IMR-90 (cell line): ENCODE measurements at regions not wholly inside any gene's neighbourhood (a gene's known extent, or its start where the extent isn't known, plus 50 kb on each side); places are given as distances from the start of the nearest gene placed in this dataset.

Experiments
- ATAC-seq: fragments of 200-7000 bp; cut with Tn5 transposase; 2 replicates; pipeline ENCODE4 v1.9.1; 2020; ENCODE audit warnings: low read depth, mild to moderate bottlenecking, moderate library complexity
- BruUV-seq: library from RNA; stranded (reverse); fragments of 400-500 nt; replicated peaks from 2 replicates; lab custom pipeline; 2021; lab: Mats Ljungman, UMichigan
- CTCF ChIA-PET: fragments of 300-600 bp; formaldehyde crosslinking; extraction: SDS; loops from one replicate; lab custom pipeline; 2021; ENCODE audit warnings: antibody characterized with exemption; lab: Yijun Ruan, JAX
- POLR2A ChIA-PET: fragments of 300-600 bp; sonication (Branson Sonifier 250); formaldehyde crosslinking; loops from one replicate; lab custom pipeline; 2022; ENCODE audit warnings: antibody characterized with exemption; ENCODE audit not compliant: unreplicated experiment; lab: Charles Lee
- DNase-seq: peaks from one replicate; pipeline ENCODE4 v3.0.0; 2013
- H2AFZ ChIP-seq: replicated peaks from 2 replicates; pipeline ENCODE3; 2013; ENCODE audit warnings: low read length, mild to moderate bottlenecking; ENCODE audit not compliant: poor library complexity
- H2AK5ac ChIP-seq: 2 replicates; pipeline ENCODE4 v1.6.1; 2013; ENCODE audit warnings: low read depth, low read length, inconsistent platforms
- H2AK9ac ChIP-seq: replicated peaks from 2 replicates; pipeline ENCODE3; 2013; ENCODE audit warnings: mild to moderate bottlenecking, low read depth, low read length, moderate library complexity; ENCODE audit not compliant: poor library complexity
- H2BK120ac ChIP-seq: 2 replicates; pipeline ENCODE4 v1.6.1; 2013; ENCODE audit warnings: low read depth, low read length, inconsistent platforms
- H2BK15ac ChIP-seq: 3 replicates; pipeline ENCODE4 v1.6.1; 2013; ENCODE audit warnings: low read depth, low read length, inconsistent platforms
- H2BK20ac ChIP-seq: 2 replicates; pipeline ENCODE4 v1.6.1; 2013; ENCODE audit warnings: low read depth, mild to moderate bottlenecking, inconsistent platforms, low read length, moderate library complexity
- H2BK5ac ChIP-seq: 2 replicates; pipeline ENCODE4 v1.6.1; 2013; ENCODE audit warnings: mild to moderate bottlenecking, low read depth, low read length, inconsistent platforms; ENCODE audit not compliant: poor library complexity, severe bottlenecking
- H3K14ac ChIP-seq: replicated peaks from 2 replicates; pipeline ENCODE4 v1.6.1; 2013; ENCODE audit warnings: low read depth, low read length, inconsistent platforms
- H3K18ac ChIP-seq: 2 replicates; pipeline ENCODE4 v1.6.1; 2013; ENCODE audit warnings: low read depth, low read length, control low read depth
- H3K23ac ChIP-seq: 2 replicates; pipeline ENCODE4 v1.6.1; 2013; ENCODE audit warnings: low read depth, low read length, inconsistent platforms
- H3K27ac ChIP-seq: 2 replicates; pipeline ENCODE4 v1.5.1; 2013; ENCODE audit warnings: mild to moderate bottlenecking, control low read depth, low read length; ENCODE audit not compliant: insufficient read depth
- H3K27me3 ChIP-seq: 2 replicates; pipeline ENCODE4 v1.6.1; 2013; ENCODE audit warnings: low read length; ENCODE audit not compliant: control insufficient read depth, insufficient read depth
- H3K36me3 ChIP-seq: 2 replicates; pipeline ENCODE4 v1.6.1; 2013; ENCODE audit warnings: low read length, mixed read lengths; ENCODE audit not compliant: control insufficient read depth, insufficient read depth
- H3K4ac ChIP-seq: 2 replicates; pipeline ENCODE4 v1.6.1; 2013; ENCODE audit warnings: low read depth, low read length, inconsistent platforms
- H3K4me1 ChIP-seq: 2 replicates; pipeline ENCODE4 v1.6.1; 2013; ENCODE audit warnings: low read length, mixed read lengths; ENCODE audit not compliant: control insufficient read depth, insufficient read depth
- H3K4me2 ChIP-seq: 2 replicates; pipeline ENCODE4 v1.6.1; 2013; ENCODE audit warnings: low read depth, mild to moderate bottlenecking, control low read depth, low read length, moderate library complexity
- H3K4me3 ChIP-seq: 2 replicates; pipeline ENCODE4 v1.5.1; 2013; ENCODE audit warnings: low read depth, mild to moderate bottlenecking, control low read depth, low read length, moderate library complexity; ENCODE audit not compliant: insufficient read depth
- H3K56ac ChIP-seq: 2 replicates; pipeline ENCODE4 v1.6.1; 2013; ENCODE audit warnings: low read length, inconsistent platforms; ENCODE audit not compliant: insufficient read depth; ENCODE audit errors: extremely low read depth
- H3K79me1 ChIP-seq, 2 experiments: 2 replicates each; pipeline ENCODE4 v1.6.1; 2013; ENCODE audit warnings: low read length in 2 of 2, inconsistent platforms in 1 of 2, low read depth in 1 of 2
- H3K9ac ChIP-seq: 2 replicates; pipeline ENCODE4 v1.6.1; 2013; ENCODE audit warnings: low read depth, low read length, control low read depth
- H3K9me1 ChIP-seq: 2 replicates; pipeline ENCODE4 v1.6.1; 2013; ENCODE audit warnings: low read length, inconsistent platforms; ENCODE audit not compliant: insufficient read depth
- H3K9me3 ChIP-seq: 2 replicates; pipeline ENCODE4 v1.6.1; 2013; ENCODE audit warnings: low read length; ENCODE audit not compliant: control insufficient read depth, insufficient read depth
- H4K20me1 ChIP-seq: 2 replicates; pipeline ENCODE4 v1.6.1; 2013; ENCODE audit warnings: low read length, inconsistent platforms; ENCODE audit not compliant: insufficient read depth
- H4K5ac ChIP-seq: 2 replicates; pipeline ENCODE4 v1.6.1; 2013; ENCODE audit warnings: mild to moderate bottlenecking, low read depth, low read length, control low read depth
- H4K8ac ChIP-seq, 2 experiments: 2 replicates each; pipeline ENCODE4 v1.6.1; 2013; ENCODE audit warnings: low read depth in 2 of 2, low read length in 2 of 2, control low read depth in 1 of 2, inconsistent platforms in 1 of 2
- H4K91ac ChIP-seq: 2 replicates; pipeline ENCODE4 v1.6.1; 2013; ENCODE audit warnings: low read depth, low read length, inconsistent platforms; ENCODE audit not compliant: insufficient read depth
- BHLHE40 ChIP-seq: fragments of 150-350 bp; IDR thresholded peaks from 2 replicates; pipeline ENCODE4 v1.6.1; 2016; ENCODE audit warnings: mild to moderate bottlenecking, low read depth, low read length
- CEBPB ChIP-seq: IDR thresholded peaks from 2 replicates; pipeline ENCODE4 v1.6.1; 2012; ENCODE audit warnings: low read depth, low read length, improper control_type of control experiment
- ELK1 ChIP-seq: fragments of 150-350 bp; IDR thresholded peaks from 2 replicates; pipeline ENCODE4 v1.6.1; 2016; ENCODE audit warnings: low read depth, mild to moderate bottlenecking, low read length, moderate library complexity, borderline replicate concordance
- MAFK ChIP-seq: IDR thresholded peaks from 2 replicates; pipeline ENCODE4 v1.6.1; 2012; ENCODE audit warnings: low read depth, low read length, improper control_type of control experiment
- MAZ ChIP-seq: IDR thresholded peaks from 2 replicates; pipeline ENCODE4 v1.6.1; 2012; ENCODE audit warnings: low read depth, mild to moderate bottlenecking, low read length, improper control_type of control experiment, moderate library complexity, borderline replicate concordance
- MXI1 ChIP-seq: IDR thresholded peaks from 2 replicates; pipeline ENCODE4 v1.6.1; 2012; ENCODE audit warnings: low read depth, mild to moderate bottlenecking, low read length, moderate library complexity, borderline replicate concordance
- POLR2A ChIP-seq: IDR thresholded peaks from 2 replicates; pipeline ENCODE4 v1.6.1; 2012; ENCODE audit warnings: mild to moderate bottlenecking, low read depth, low read length
- RCOR1 ChIP-seq: IDR thresholded peaks from 2 replicates; pipeline ENCODE4 v1.6.1; 2012; ENCODE audit warnings: mild to moderate bottlenecking, low read length, improper control_type of control experiment; ENCODE audit not compliant: insufficient replicate concordance
- RFX5 ChIP-seq: IDR thresholded peaks from 2 replicates; pipeline ENCODE4 v1.8.0; 2012; ENCODE audit warnings: low read depth, mild to moderate bottlenecking, low read length, moderate library complexity
- SMC3 ChIP-seq: fragments of 150-350 bp; IDR thresholded peaks from 2 replicates; pipeline ENCODE4 v1.6.1; 2016; ENCODE audit warnings: low read depth, mild to moderate bottlenecking, antibody characterized with exemption, low read length, moderate library complexity
- USF2 ChIP-seq: fragments of 150-350 bp; IDR thresholded peaks from 2 replicates; pipeline ENCODE4 v1.6.1; 2017; ENCODE audit warnings: mild to moderate bottlenecking, antibody characterized with exemption, low read length, low read depth
- WGBS, 2 experiments: methylation state at CpG; one replicate each; pipeline versions ENCODE4 v1.1.5 to v1.1.7; 2013; ENCODE audit warnings: missing lambda C conversion rate in 2 of 2; ENCODE audit not compliant: insufficient read length in 1 of 2; ENCODE audit errors: extremely low coverage in 2 of 2; 5-methylcytosine and 5-hydroxymethylcytosine counted together
- dilution Hi-C: fragments of 300-500 bp; cut with HindIII; formaldehyde crosslinking; loops from one replicate; pipeline ENCODE4 v1.14.3; 2018; ENCODE audit warnings: low sequenced_read_pairs; ENCODE audit not compliant: unreplicated experiment
- in situ Hi-C: fragments of 300-500 bp; cut with MboI; formaldehyde crosslinking; loops from 3 replicates; pipeline ENCODE4 v1.14.3; 2019; ENCODE audit warnings: low sequenced_read_pairs, inconsistent platforms, mixed read lengths
- intact Hi-C: fragments of 100-400 bp; cut with micrococcal nuclease; formaldehyde crosslinking; loops from 2 replicates; pipeline ENCODE4 v1.10.0; 2022

GRCh38 chr12:126967152-126967551 is 1299.8 kb upstream of the TMEM132C start:
- no peak for DNase-seq
- no peaks in the 10 kb centered on the region for H3K79me1 ChIP-seq
- no peaks in the 10 kb centered on the region for H3K4me1 ChIP-seq
- no peak overlapping the region for H3K4ac ChIP-seq
- in situ Hi-C loops (no loop called here), intact Hi-C loops (no loop called here), dilution Hi-C loops (no loop called here)
- no peak overlapping the region for H2BK15ac ChIP-seq
- no peak overlapping the region for H2BK5ac ChIP-seq
- POLR2A ChIA-PET: no interaction called here
- no peak overlapping the region for H4K8ac ChIP-seq
- peaks cover 2% of the 10 kb centered on the region for H3K9me3 ChIP-seq
- CTCF ChIA-PET: no interaction called here
- no peaks in the 10 kb centered on the region for H3K36me3 ChIP-seq
- no peak overlapping the region for H3K18ac ChIP-seq
- H3K9ac ChIP-seq: no peak overlapping the region
- no peaks in the 10 kb centered on the region for H4K20me1 ChIP-seq
- H2AK9ac ChIP-seq: no peak overlapping the region
- no peak overlapping the region for H2BK20ac ChIP-seq
- WGBS, 2 experiments: no CpG with 5 or more reads among the region's 5 CpGs
- no peak overlapping the region for H2AK5ac ChIP-seq
- no peak overlapping the region for H4K5ac ChIP-seq
- H3K9me1 ChIP-seq: no peaks in the 10 kb centered on the region
- no peak for ATAC-seq
- no peak overlapping the region for H4K91ac ChIP-seq
- H2BK120ac ChIP-seq: no peak overlapping the region
- H3K27me3 ChIP-seq: no peaks in the 10 kb centered on the region
- BruUV-seq: no TSS peak
- TF ChIP-seq RCOR1 (no peak), BHLHE40 (no peak), MAZ (no peak), CEBPB (no peak), RFX5 (no peak), USF2 (no peak), POLR2A (no peak), ELK1 (no peak), SMC3 (no peak), MAFK (no peak), MXI1 (no peak)
- H3K23ac ChIP-seq: no peak overlapping the region
- H3K56ac ChIP-seq: no peak overlapping the region
- no peak overlapping the region for H3K4me3 ChIP-seq
- H3K4me2 ChIP-seq: no peak overlapping the region
- H2AFZ ChIP-seq: no peak overlapping the region
- H3K27ac ChIP-seq: no peak overlapping the region
- H3K14ac ChIP-seq: no peak overlapping the region
